Thyroid gland (tissue), 4 donors: ENCODE measurements at regions not wholly inside any gene's neighbourhood (a gene's known extent, or its start where the extent isn't known, plus 50 kb on each side); places are given as distances from the start of the nearest gene placed in this dataset.

Experiments used
- POLR2A ChIP-seq, 2 donors: fragments of 450-650 bp; IDR thresholded peaks; one replicate each; pipeline ENCODE4 v1.6.1; 2017; ENCODE audit warnings: antibody characterized with exemption in 2 of 2, mild to moderate bottlenecking in 2 of 2, moderate library complexity in 1 of 2
- TF ChIP-seq, protein P1 (sequence below), 6 experiments: fragments of 200-600 bp in 3 of 6; fragments of 450-650 bp in 3 of 6; sonication (generic) in 3 of 6; IDR thresholded peaks; one replicate each; pipeline ENCODE4 v1.5.1; 2016 to 2019; ENCODE audit warnings: antibody characterized with exemption in 6 of 6, mild to moderate bottlenecking in 2 of 6, inconsistent platforms in 1 of 6, moderate library complexity in 1 of 6

DNA sequence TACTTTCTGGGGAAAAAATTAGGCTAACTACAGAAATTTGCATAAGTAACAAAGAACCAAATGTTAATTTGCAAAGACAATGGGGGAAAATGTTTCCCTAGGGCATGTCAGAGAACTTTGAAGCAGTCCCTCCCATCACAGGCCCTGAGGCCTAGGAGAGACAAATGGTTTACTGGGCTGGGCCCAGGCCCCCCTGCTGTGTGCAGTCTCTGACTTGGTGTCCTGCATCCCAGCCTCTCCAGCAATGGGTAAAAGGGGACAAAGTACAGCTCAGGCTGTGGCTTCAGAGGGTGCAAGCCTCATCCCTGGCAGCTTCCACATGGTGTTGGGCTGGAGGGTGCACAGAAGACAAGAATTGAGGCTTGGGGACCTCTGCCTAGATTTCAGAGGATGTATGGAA is 788.4 kb downstream of the FRK start:
- TF ChIP-seq, protein P1, sequence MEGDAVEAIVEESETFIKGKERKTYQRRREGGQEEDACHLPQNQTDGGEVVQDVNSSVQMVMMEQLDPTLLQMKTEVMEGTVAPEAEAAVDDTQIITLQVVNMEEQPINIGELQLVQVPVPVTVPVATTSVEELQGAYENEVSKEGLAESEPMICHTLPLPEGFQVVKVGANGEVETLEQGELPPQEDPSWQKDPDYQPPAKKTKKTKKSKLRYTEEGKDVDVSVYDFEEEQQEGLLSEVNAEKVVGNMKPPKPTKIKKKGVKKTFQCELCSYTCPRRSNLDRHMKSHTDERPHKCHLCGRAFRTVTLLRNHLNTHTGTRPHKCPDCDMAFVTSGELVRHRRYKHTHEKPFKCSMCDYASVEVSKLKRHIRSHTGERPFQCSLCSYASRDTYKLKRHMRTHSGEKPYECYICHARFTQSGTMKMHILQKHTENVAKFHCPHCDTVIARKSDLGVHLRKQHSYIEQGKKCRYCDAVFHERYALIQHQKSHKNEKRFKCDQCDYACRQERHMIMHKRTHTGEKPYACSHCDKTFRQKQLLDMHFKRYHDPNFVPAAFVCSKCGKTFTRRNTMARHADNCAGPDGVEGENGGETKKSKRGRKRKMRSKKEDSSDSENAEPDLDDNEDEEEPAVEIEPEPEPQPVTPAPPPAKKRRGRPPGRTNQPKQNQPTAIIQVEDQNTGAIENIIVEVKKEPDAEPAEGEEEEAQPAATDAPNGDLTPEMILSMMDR (IDR thresholded peaks at IDR 0.05) = no peak
- no peak for TF ChIP-seq POLR2A (IDR thresholded peaks at IDR 0.05)
